ENCODE measurements at regions not wholly inside any gene's neighbourhood (a gene's known extent, or its start where the extent isn't known, plus 50 kb on each side); places are given as distances from the start of the nearest gene placed in this dataset.

- TF ChIP-seq EZH2 (optimal IDR thresholded peaks at IDR 0.05; ENCODE audit: low read depth, low read length) (no peak), EZH2phosphoT487 (IDR thresholded peaks at IDR 0.05; ENCODE audit: low read length) (no peak), CTCF (IDR thresholded peaks at IDR 0.05; ENCODE audit: low read length) (no peak)
- no peak overlapping the region for H3K4me2 ChIP-seq (ENCODE audit: low read depth, low read length)
- H3F3A ChIP-seq (ENCODE audit: insufficient read depth, low read length) = no peaks in the 10 kb centered on the region
- H3K9ac ChIP-seq (ENCODE audit: low read length) = no peak overlapping the region
- H3K4me1 ChIP-seq (ENCODE audit: low read length) = no peaks in the 10 kb centered on the region
- H3K27ac ChIP-seq (ENCODE audit: low read length) = no peak overlapping the region
- no peaks in the 10 kb centered on the region for H3K9me3 ChIP-seq (replicated peaks; ENCODE audit: insufficient read depth, low read length)
- no peaks in the 10 kb centered on the region for H3K36me3 ChIP-seq (replicated peaks; ENCODE audit: insufficient read depth, low read length)
- no peak overlapping the region for H2AFZ ChIP-seq (ENCODE audit: low read length)
- DNase-seq = no peak
- no peak overlapping the region for H3K4me3 ChIP-seq (ENCODE audit: low read length)
- H4K20me1 ChIP-seq (ENCODE audit: insufficient read depth, low read length) = no peaks in the 10 kb centered on the region
- no peaks in the 10 kb centered on the region for H3K9me2 ChIP-seq (replicated peaks; ENCODE audit: insufficient read depth, low read length)
- H3K79me2 ChIP-seq (ENCODE audit: low read length) = no peaks in the 10 kb centered on the region
- no peaks in the 10 kb centered on the region for H3K27me3 ChIP-seq (replicated peaks; ENCODE audit: insufficient read depth, low read length)
These were observed 98.4 kb upstream of the PTPRZ1 start for GRCh38 chr7:121774563-121774962.

GRCh38 chr7:121766676-121767075 lies 106.3 kb upstream of the PTPRZ1 start:
- no peaks in the 10 kb centered on the region for H3K27me3 ChIP-seq (replicated peaks; ENCODE audit: insufficient read depth, low read length)
- H3K4me1 ChIP-seq (ENCODE audit: low read length) = no peaks in the 10 kb centered on the region
- no peak overlapping the region for H3K27ac ChIP-seq (ENCODE audit: low read length)
- H3K36me3 ChIP-seq (replicated peaks; ENCODE audit: insufficient read depth, low read length) = no peaks in the 10 kb centered on the region
- no peaks in the 10 kb centered on the region for H3F3A ChIP-seq (ENCODE audit: insufficient read depth, low read length)
- H3K4me3 ChIP-seq (ENCODE audit: low read length) = no peak overlapping the region
- H3K9me2 ChIP-seq (replicated peaks; ENCODE audit: insufficient read depth, low read length) = no peaks in the 10 kb centered on the region
- no peaks in the 10 kb centered on the region for H3K79me2 ChIP-seq (ENCODE audit: low read length)
- no peak overlapping the region for H2AFZ ChIP-seq (ENCODE audit: low read length)
- H3K4me2 ChIP-seq (ENCODE audit: low read depth, low read length) = no peak overlapping the region
- no peak for DNase-seq
- no peaks in the 10 kb centered on the region for H3K9me3 ChIP-seq (replicated peaks; ENCODE audit: insufficient read depth, low read length)
- TF ChIP-seq EZH2 (optimal IDR thresholded peaks at IDR 0.05; ENCODE audit: low read depth, low read length) (no peak), CTCF (IDR thresholded peaks at IDR 0.05; ENCODE audit: low read length) (no peak), EZH2phosphoT487 (IDR thresholded peaks at IDR 0.05; ENCODE audit: low read length) (no peak)
- H3K9ac ChIP-seq (ENCODE audit: low read length) = no peak overlapping the region
- no peaks in the 10 kb centered on the region for H4K20me1 ChIP-seq (ENCODE audit: insufficient read depth, low read length)

GRCh38 chr7:121761399-121761798 lies 111.6 kb upstream of the PTPRZ1 start:
- Histone ChIP-seq H4K20me1 (ENCODE audit: insufficient read depth, low read length) (no peaks in the 10 kb centered on the region), H3K36me3 (replicated peaks; ENCODE audit: insufficient read depth, low read length) (no peaks in the 10 kb centered on the region), H3K27ac (ENCODE audit: low read length) (no peak overlapping the region), H3K9me3 (replicated peaks; ENCODE audit: insufficient read depth, low read length) (no peaks in the 10 kb centered on the region), H3K9me2 (replicated peaks; ENCODE audit: insufficient read depth, low read length) (no peaks in the 10 kb centered on the region), H3K79me2 (ENCODE audit: low read length) (no peaks in the 10 kb centered on the region), H3K27me3 (replicated peaks; ENCODE audit: insufficient read depth, low read length) (no peaks in the 10 kb centered on the region), H3K4me2 (ENCODE audit: low read depth, low read length) (no peak overlapping the region), H3K9ac (ENCODE audit: low read length) (no peak overlapping the region), H3K4me1 (ENCODE audit: low read length) (no peaks in the 10 kb centered on the region), H2AFZ (ENCODE audit: low read length) (no peak overlapping the region), H3K4me3 (ENCODE audit: low read length) (no peak overlapping the region), H3F3A (ENCODE audit: insufficient read depth, low read length) (no peaks in the 10 kb centered on the region)
- TF ChIP-seq EZH2phosphoT487 (IDR thresholded peaks at IDR 0.05; ENCODE audit: low read length) (no peak), EZH2 (optimal IDR thresholded peaks at IDR 0.05; ENCODE audit: low read depth, low read length) (no peak), CTCF (IDR thresholded peaks at IDR 0.05; ENCODE audit: low read length) (no peak)
- no peak for DNase-seq

Data from MM.1S (cell line).